ENCODE measurements at regions not wholly inside any gene's neighbourhood (a gene's known extent, or its start where the extent isn't known, plus 50 kb on each side); places are given as distances from the start of the nearest gene placed in this dataset. TPM values are rescaled to one million over a fixed set of nuclear protein-coding genes. Genes with fewer than 3 reads are reported as not detected.

DNA sequence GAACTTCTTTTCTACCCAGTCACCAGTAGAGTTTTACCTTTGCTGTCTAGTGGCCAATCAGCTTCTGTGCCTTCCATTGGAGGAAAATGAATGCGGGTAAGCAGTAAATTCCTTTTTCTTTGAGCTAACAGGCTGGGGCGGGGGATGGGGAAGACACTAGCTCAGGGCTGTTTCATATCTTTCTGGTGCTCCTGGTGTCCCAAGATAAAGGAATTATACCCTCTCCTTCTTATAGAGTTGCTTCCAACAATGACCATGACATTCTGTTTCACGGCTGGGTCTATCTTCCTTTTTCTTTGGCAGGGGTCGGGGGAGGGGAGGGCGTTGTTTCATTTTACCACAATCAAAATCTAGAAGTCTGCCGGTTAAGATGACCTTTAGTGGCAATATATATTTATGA is 51.2 kb upstream of the RPS23 start:
- no peaks in the 10 kb centered on the region for H3K9me3 ChIP-seq (replicated peaks; ENCODE audit: control insufficient read depth, insufficient read depth, low read length)
- no peaks in the 10 kb centered on the region for H3K79me2 ChIP-seq (ENCODE audit: control insufficient read depth, insufficient read depth, low read length)
- ChIA-PET CTCF (interaction anchor here (0.5 to 1.1 kb wide), 3 partner anchors 18 to 1160 kb away, joined by 3 to 5 read pairs (median 5); no protein-coding TSS in a partner anchor), POLR2A (no interaction called here), SMC1A (ENCODE audit: uncharacterized antibody, unreplicated experiment) (interaction anchor here (0.7 kb wide), 1 partner anchor 26 kb away, joined by 3 read pairs; no protein-coding TSS in a partner anchor), RAD21 (ENCODE audit: unreplicated experiment) (no interaction called here)
- FAIRE-seq (no peak), ATAC-seq (no peak), DNase-seq (ENCODE audit: low read depth, low spot score) (no peak)
- in situ Hi-C loops (cut with MboI) (no loop called here), intact Hi-C loops (cut with micrococcal nuclease; ENCODE audit: unreplicated experiment) (no loop called here)
- WGBS (ENCODE audit: insufficient coverage, insufficient replicate concordance, low lambda C conversion rate, missing lambda C conversion rate), result 85% methylated on average over 6 of the region's 6 CpGs
- H3K9ac ChIP-seq (ENCODE audit: control insufficient read depth, insufficient read depth, low read length), result no peak overlapping the region
- H4K20me1 ChIP-seq (ENCODE audit: control insufficient read depth, insufficient read depth), result no peaks in the 10 kb centered on the region
- no TSS peak for BruUV-seq (replicated peaks)
- no peaks in the 10 kb centered on the region for H3K36me3 ChIP-seq (ENCODE audit: control insufficient read depth in 2 of 2, insufficient read depth in 2 of 2, low read length in 1 of 2)
- H3K4me3 ChIP-seq, result no peak overlapping the region
- H3K4me1 ChIP-seq (ENCODE audit: control insufficient read depth, insufficient read depth, low read length), result no peaks in the 10 kb centered on the region
- no peak overlapping the region for H3K27ac ChIP-seq (ENCODE audit: control insufficient read depth, insufficient read depth)
- H3K27me3 ChIP-seq (replicated peaks in 1 of 2; ENCODE audit: control insufficient read depth in 2 of 2, insufficient read depth in 2 of 2, low read length in 1 of 2), result no peaks in the 10 kb centered on the region
- no peak overlapping the region for H3K4me2 ChIP-seq (ENCODE audit: control insufficient read depth, insufficient read depth)
- TF ChIP-seq, protein P1, sequence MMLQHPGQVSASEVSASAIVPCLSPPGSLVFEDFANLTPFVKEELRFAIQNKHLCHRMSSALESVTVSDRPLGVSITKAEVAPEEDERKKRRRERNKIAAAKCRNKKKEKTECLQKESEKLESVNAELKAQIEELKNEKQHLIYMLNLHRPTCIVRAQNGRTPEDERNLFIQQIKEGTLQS (IDR thresholded peaks at IDR 0.05; ENCODE audit: borderline replicate concordance, extremely low read depth, low read depth, low read length), result no peak
- TF ChIP-seq RCOR1 (conservative IDR thresholded peaks at IDR 0.05; ENCODE audit: low read depth, low read length) (no peak), CHD1 (IDR thresholded peaks at IDR 0.05; ENCODE audit: low read depth, low read length) (no peak), PAX8 (IDR thresholded peaks at IDR 0.05) (no peak), HDGF (IDR thresholded peaks at IDR 0.05) (no peak), ETV6 (conservative IDR thresholded peaks at IDR 0.05 in 1 of 2, IDR thresholded peaks at IDR 0.05 in 1 of 2; ENCODE audit: borderline replicate concordance in 1 of 2, low read depth in 1 of 2) (no peak)
- no peak overlapping the region for H2AFZ ChIP-seq (ENCODE audit: control insufficient read depth, low read depth, low read length)

Small RNA genes in the stretch of these regions (microRNA-seq; reads per million reads assigned to microRNA genes)
- not detected for gene MIR3977

Measured in GM12878 (cell line).